Right lobe of liver (tissue), 6 donors: ENCODE measurements at regions not wholly inside any gene's neighbourhood (a gene's known extent, or its start where the extent isn't known, plus 50 kb on each side); places are given as distances from the start of the nearest gene placed in this dataset.

Experiments
- ATAC-seq, 4 donors: fragments of 200-7000 bp; cut with Tn5 transposase; one replicate each; pipeline ENCODE4 v1.9.1; 2020; ENCODE audit warnings: mild to moderate bottlenecking in 4 of 4, moderate library complexity in 4 of 4
- DNase-seq, 3 donors: peaks; one replicate each; pipeline ENCODE4 v3.0.0-alpha.2; 2020
- H3K27ac ChIP-seq, 3 donors: fragments of 200-600 bp; one replicate each; pipeline ENCODE4 v1.8.0; 2022
- H3K27me3 ChIP-seq, 2 donors: fragments of 200-600 bp; one replicate each; pipeline ENCODE4 v1.8.0; 2022
- H3K36me3 ChIP-seq, 4 donors: fragments of 200-600 bp; sonication (generic) in 1 of 4; one replicate each; pipeline versions ENCODE4 v1.5.1 to v1.8.0; 2017 to 2022; ENCODE audit warnings: control low read depth in 1 of 4
- H3K4me1 ChIP-seq, 4 donors: fragments of 200-600 bp; sonication (generic) in 1 of 4; one replicate each; pipeline versions ENCODE4 v1.5.1 to v1.8.0; 2017 to 2022; ENCODE audit warnings: control low read depth in 1 of 4
- H3K4me3 ChIP-seq, 3 donors: fragments of 200-600 bp; one replicate each; pipeline ENCODE4 v1.8.0; 2022
- H3K9me3 ChIP-seq, 4 donors: fragments of 200-600 bp; sonication (generic) in 1 of 4; one replicate each; pipeline versions ENCODE4 v1.5.1 to v1.8.0; 2017 to 2022; ENCODE audit warnings: control low read depth in 1 of 4
- POLR2A ChIP-seq: fragments of 450-650 bp; IDR thresholded peaks from one replicate; pipeline ENCODE4 v1.6.1; 2017; ENCODE audit warnings: antibody characterized with exemption, mild to moderate bottlenecking
- WGBS: methylation state at CpG from one replicate; pipeline ENCODE4 v1.1.6; 2018; ENCODE audit warnings: low coverage, low lambda C conversion rate; ENCODE audit not compliant: insufficient coverage; ENCODE audit errors: missing lambda C conversion rate; 5-methylcytosine and 5-hydroxymethylcytosine counted together
- intact Hi-C, 2 donors: fragments of 100-400 bp; cut with DNase I; formaldehyde crosslinking; loops; one replicate each; pipeline versions ENCODE4 v1.11.2 to v1.14.1; 2022
- TF ChIP-seq, protein P1 (sequence below), 4 donors: fragments of 200-600 bp in 3 of 4; fragments of 450-650 bp in 1 of 4; IDR thresholded peaks; one replicate each; pipeline versions ENCODE4 v1.5.1 to v1.8.0; 2016 to 2022; ENCODE audit warnings: antibody characterized with exemption in 4 of 4, mild to moderate bottlenecking in 2 of 4
- donor health status: DM: no; HTN: yes; CAD: no.
- donor health status: DM: no; HTN: no; CAD: no.
- donor health status: DM: no; HTN: no; CAD: no.
- donor health status: DM: no; HTN: yes; CAD: no.
- donor health status: DM: no; HTN: yes; CAD: no.

GRCh38 chr2:118562144-118562543 is 285.3 kb downstream of the EN1 start:
- Histone ChIP-seq H3K27ac (no peak overlapping the region), H3K4me3 (no peak overlapping the region), H3K36me3 (no peaks in the 10 kb centered on the region), H3K4me1 (no peaks in the 10 kb centered on the region), H3K27me3 (no peaks in the 10 kb centered on the region), H3K9me3 (no peaks in the 10 kb centered on the region)
- DNase-seq (no peak), ATAC-seq (no peak)
- WGBS = 88% methylated on average over 5 of the region's 5 CpGs
- intact Hi-C loops = no loop called here
- no peak for TF ChIP-seq POLR2A
- TF ChIP-seq, protein P1, sequence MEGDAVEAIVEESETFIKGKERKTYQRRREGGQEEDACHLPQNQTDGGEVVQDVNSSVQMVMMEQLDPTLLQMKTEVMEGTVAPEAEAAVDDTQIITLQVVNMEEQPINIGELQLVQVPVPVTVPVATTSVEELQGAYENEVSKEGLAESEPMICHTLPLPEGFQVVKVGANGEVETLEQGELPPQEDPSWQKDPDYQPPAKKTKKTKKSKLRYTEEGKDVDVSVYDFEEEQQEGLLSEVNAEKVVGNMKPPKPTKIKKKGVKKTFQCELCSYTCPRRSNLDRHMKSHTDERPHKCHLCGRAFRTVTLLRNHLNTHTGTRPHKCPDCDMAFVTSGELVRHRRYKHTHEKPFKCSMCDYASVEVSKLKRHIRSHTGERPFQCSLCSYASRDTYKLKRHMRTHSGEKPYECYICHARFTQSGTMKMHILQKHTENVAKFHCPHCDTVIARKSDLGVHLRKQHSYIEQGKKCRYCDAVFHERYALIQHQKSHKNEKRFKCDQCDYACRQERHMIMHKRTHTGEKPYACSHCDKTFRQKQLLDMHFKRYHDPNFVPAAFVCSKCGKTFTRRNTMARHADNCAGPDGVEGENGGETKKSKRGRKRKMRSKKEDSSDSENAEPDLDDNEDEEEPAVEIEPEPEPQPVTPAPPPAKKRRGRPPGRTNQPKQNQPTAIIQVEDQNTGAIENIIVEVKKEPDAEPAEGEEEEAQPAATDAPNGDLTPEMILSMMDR (IDR thresholded peaks at IDR 0.05) = no peak

GRCh38 chr2:118558846-118559245 is 288.6 kb downstream of the EN1 start:
- H3K4me1 ChIP-seq = no peaks in the 10 kb centered on the region
- WGBS = 27% methylated on average over 1 of the region's 1 CpG
- no peak for DNase-seq
- ATAC-seq = no peak
- H3K27me3 ChIP-seq = no peaks in the 10 kb centered on the region
- no peaks in the 10 kb centered on the region for H3K9me3 ChIP-seq
- intact Hi-C loops = no loop called here
- TF ChIP-seq, protein P1 (IDR thresholded peaks at IDR 0.05) = no peak
- TF ChIP-seq POLR2A = no peak
- H3K4me3 ChIP-seq = no peak overlapping the region
- H3K36me3 ChIP-seq = no peaks in the 10 kb centered on the region
- H3K27ac ChIP-seq = no peak overlapping the region

DNA sequence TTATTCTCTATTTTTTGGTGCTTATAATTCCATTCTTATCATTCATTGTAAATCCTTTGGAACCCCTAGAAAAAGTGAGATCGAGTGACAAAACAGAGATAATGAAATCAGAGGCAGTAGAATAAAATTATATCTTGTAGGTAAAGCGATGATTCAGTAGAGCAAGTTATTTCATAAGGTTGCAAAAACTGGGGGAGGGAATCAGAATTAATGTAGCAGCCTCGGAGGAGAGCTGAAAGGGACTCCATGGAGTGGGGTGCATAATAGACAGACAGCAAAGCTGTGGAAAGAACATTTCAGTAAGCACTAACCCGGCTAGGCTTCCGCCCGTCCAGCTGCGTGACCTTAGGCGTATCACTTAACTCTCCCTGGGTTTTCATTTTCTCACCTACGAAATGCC is 289.7 kb downstream of the EN1 start:
- Histone ChIP-seq H3K4me3 (no peak overlapping the region), H3K9me3 (no peaks in the 10 kb centered on the region), H3K27me3 (no peaks in the 10 kb centered on the region), H3K4me1 (no peaks in the 10 kb centered on the region), H3K36me3 (no peaks in the 10 kb centered on the region), H3K27ac (no peak overlapping the region)
- DNase-seq (no peak), ATAC-seq (no peak)
- no peak for TF ChIP-seq POLR2A
- TF ChIP-seq, protein P1 (IDR thresholded peaks at IDR 0.05) = no peak
- 51% methylated on average over 4 of the region's 9 CpGs for WGBS
- intact Hi-C loops = no loop called here

- WGBS = 89% methylated on average over 5 of the region's 5 CpGs
- H3K9me3 ChIP-seq = no peaks in the 10 kb centered on the region
- DNase-seq (no peak), ATAC-seq (no peak)
- H3K27me3 ChIP-seq = no peaks in the 10 kb centered on the region
- no peaks in the 10 kb centered on the region for H3K36me3 ChIP-seq
- no peak overlapping the region for H3K27ac ChIP-seq
- TF ChIP-seq, protein P1 (IDR thresholded peaks at IDR 0.05) = no peak
- no peak for TF ChIP-seq POLR2A
- intact Hi-C loops = no loop called here
- H3K4me1 ChIP-seq = no peaks in the 10 kb centered on the region
- no peak overlapping the region for H3K4me3 ChIP-seq
Observed at GRCh38 chr2:118557016-118557415, 290.4 kb downstream of the EN1 start.

DNA sequence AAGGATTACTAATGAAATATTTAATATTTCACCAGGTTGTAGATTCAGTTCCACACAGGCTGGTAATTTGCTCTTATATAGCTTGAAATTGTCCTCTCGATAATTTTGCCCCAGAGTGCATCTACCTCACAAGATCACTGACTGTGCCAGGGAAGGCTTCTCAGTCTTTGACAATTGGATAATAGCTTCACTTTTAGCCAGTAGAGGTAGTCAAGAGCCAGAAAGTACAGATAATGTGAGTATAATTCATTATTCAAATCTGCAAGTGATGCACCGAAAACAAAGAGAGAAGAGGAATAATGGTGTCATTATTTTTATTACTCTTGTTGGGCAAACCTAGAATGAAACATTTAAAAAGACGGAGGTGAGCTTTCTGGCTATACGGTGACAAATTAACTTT is 292.8 kb downstream of the EN1 start:
- intact Hi-C loops = no loop called here
- no peak for ATAC-seq

More for the DNA sequence above, 292.8 kb downstream of the EN1 start:
- H3K4me3 ChIP-seq = no peak overlapping the region
- no peak overlapping the region for H3K27ac ChIP-seq
- no peaks in the 10 kb centered on the region for H3K9me3 ChIP-seq
- no peaks in the 10 kb centered on the region for H3K27me3 ChIP-seq
- 71% methylated on average over 4 of the region's 4 CpGs for WGBS
- no peak for TF ChIP-seq POLR2A
- TF ChIP-seq, protein P1 (IDR thresholded peaks at IDR 0.05) = no peak
- no peaks in the 10 kb centered on the region for H3K36me3 ChIP-seq
- no peak for DNase-seq
- no peaks in the 10 kb centered on the region for H3K4me1 ChIP-seq
